SK-N-SH (cell line): ENCODE measurements at regions not wholly inside any gene's neighbourhood (a gene's known extent, or its start where the extent isn't known, plus 50 kb on each side); places are given as distances from the start of the nearest gene placed in this dataset.

ENCODE experiments used
- EZH2phosphoT487 ChIP-seq: fragments of 200-600 bp; sonication (generic); IDR thresholded peaks from 2 replicates; pipeline ENCODE4 v1.6.1; 2017; ENCODE audit warnings: low read depth, mixed run types, mild to moderate bottlenecking, antibody characterized with exemption, moderate library complexity, borderline replicate concordance
- FOXM1 ChIP-seq: IDR thresholded peaks from 2 replicates; pipeline ENCODE4 v1.4.0; 2012; ENCODE audit warnings: low read depth, mild to moderate bottlenecking
- GABPA ChIP-seq: IDR thresholded peaks from 2 replicates; pipeline ENCODE4 v1.4.0; 2012; ENCODE audit warnings: low read depth, mild to moderate bottlenecking
- REST ChIP-seq: IDR thresholded peaks from 2 replicates; pipeline ENCODE4 v1.6.1; 2012; ENCODE audit warnings: mild to moderate bottlenecking, low read depth, low read length, moderate library complexity

DNA sequence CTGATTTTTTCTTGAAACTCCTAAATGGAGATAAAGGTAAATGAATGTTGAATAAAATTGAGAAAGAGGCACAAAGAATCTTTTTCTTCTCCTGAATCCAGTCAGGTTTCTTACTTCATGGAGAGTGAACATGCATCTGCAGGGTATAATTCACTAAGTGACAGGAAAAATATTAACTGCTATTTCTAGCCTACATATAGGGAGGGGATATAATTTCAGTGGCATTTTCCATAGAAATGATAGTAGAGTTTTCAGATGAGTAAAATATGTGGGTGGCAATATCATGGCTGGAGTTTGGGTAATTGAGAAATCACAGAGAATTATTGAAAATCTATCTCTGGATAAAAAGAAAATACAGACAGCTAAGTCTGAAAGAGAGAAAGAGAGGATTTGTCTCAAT, 1227.0 kb upstream of the GJE1 start:
- TF ChIP-seq EZH2phosphoT487 (no peak), GABPA (no peak), FOXM1 (no peak), REST (no peak)
